AG20443 (cell line): ENCODE measurements at regions not wholly inside any gene's neighbourhood (a gene's known extent, or its start where the extent isn't known, plus 50 kb on each side); places are given as distances from the start of the nearest gene placed in this dataset.
A peak's percentile ranks its signal among the peaks of the same experiment; 100 is the strongest.

Experiments
- DNase-seq: peaks from one replicate; pipeline ENCODE4 v3.0.0; 2012; ENCODE audit warnings: low spot score, mixed read lengths

- DNase-seq = no peak
Observed at GRCh38 chr21:16751695-16752474, 761.0 kb upstream of the CXADR start.

GRCh38 chr21:16752475-16752857 lies 760.4 kb upstream of the CXADR start:
- DNase-seq = no peak

- no peak for DNase-seq
Observed at GRCh38 chr21:16755061-16755460, 757.8 kb upstream of the CXADR start.

DNA sequence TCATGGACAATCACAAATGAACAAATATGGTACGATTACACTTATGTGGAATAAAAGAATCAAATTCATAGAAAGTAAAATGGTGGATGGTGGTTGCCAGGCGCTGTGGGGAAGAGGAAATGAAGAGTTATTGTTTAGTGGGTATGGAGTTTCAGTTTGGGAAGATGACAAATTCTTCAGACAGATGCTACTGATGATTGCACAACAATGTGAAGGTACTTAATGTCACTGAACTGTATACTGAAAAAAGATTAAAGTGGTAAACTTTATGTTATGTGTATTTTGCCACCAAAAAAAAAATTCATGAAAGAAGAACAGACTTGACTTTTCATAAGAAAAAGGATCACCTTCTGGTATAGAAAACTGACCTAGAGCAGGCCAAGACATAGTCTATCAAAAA lies 745.6 kb upstream of the CXADR start:
- DNase-seq = no peak

DNA sequence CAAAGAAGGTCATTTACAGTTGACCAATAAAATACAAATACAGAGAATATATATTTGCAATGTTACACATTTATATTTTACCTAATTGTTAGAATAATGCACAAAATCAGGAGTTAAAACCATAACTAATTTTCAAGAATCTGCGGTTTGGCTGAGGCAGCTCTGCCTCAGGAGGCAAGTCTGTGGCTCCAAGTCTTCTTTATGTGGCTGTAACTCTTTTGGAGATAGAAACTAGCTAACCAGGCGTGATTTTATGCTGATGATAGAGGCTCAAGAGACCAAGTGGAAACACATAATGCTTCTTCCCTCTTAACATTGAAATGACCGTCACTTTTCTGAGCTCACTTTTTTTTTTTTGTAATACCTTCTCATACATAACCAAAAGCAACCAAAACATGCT lies 744.7 kb upstream of the CXADR start:
- DNase-seq = no peak

GRCh38 chr21:16770266-16770665 lies 742.6 kb upstream of the CXADR start:
- DNase-seq = no peak

DNA sequence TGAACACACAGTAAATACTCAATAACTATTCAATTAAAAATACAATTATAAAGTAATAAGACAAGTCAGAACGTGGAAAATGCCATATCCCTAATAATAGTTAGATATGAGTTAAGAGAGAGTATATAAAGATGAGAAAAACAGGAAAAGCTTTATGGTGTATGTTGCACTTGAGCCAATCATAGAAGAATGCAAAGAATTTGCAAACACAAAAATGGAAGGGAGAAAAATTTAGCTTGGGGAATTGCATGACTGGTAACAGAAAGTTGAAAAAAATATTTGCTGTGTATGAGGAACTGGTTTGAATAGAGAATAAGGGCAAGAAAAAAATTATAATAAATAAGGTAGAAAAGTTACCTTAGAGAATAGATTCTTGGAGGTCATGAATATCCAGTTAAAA lies 739.6 kb upstream of the CXADR start:
- peak; percentile 22 for DNase-seq

GRCh38 chr21:16775076-16775475 lies 737.8 kb upstream of the CXADR start:
- DNase-seq = no peak

GRCh38 chr21:16777041-16777720 lies 735.7 kb upstream of the CXADR start:
- no peak for DNase-seq

- DNase-seq = no peak
Observed at GRCh38 chr21:16788584-16788983, 724.3 kb upstream of the CXADR start.

- no peak for DNase-seq
Observed at GRCh38 chr21:16789636-16790035, 723.2 kb upstream of the CXADR start.

DNA sequence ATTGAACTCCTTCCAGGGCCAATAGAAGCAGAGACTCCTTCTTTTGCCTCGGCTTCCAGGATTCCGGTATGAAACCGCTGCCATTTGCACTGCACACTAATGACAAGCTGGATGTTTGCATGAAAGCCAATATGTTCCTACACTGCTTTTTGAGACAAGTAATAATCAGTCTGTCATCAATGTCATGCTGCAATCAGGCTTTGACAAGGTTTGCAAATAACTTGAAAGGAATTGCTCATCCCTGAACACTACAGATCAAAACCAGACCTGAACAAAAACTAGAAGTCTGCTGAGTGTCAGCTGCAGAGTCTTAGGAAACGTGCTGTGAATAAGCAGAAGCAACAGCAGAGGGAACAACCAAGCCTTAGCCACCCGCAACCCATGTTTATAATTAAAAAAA lies 720.7 kb upstream of the CXADR start:
- DNase-seq = peak; percentile 21

- DNase-seq = peak; percentile 77
Observed at GRCh38 chr21:16794950-16795349, 717.9 kb upstream of the CXADR start.

- DNase-seq = no peak
Observed at GRCh38 chr21:16796776-16797175, 716.1 kb upstream of the CXADR start.

DNA sequence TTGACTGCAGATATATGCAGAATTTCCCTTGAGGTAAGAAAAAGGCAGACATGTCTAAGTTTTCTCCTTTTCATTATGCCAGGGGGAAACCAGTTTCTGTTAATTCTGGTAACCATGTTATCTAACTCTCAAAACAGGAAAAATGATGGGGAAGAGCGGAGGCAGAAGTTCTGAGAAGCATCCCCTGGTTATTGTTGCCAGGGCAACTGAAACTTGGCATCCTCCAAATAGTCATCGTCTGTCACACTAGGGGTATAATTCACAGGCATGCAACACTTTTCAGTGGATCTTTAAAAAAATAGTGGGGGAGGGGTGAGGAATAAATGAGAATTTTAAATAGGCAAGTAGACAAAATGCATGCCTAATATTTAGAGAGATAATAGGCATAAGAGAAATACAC lies 715.3 kb upstream of the CXADR start:
- no peak for DNase-seq

GRCh38 chr21:16797966-16798365 lies 714.9 kb upstream of the CXADR start:
- DNase-seq = no peak

DNA sequence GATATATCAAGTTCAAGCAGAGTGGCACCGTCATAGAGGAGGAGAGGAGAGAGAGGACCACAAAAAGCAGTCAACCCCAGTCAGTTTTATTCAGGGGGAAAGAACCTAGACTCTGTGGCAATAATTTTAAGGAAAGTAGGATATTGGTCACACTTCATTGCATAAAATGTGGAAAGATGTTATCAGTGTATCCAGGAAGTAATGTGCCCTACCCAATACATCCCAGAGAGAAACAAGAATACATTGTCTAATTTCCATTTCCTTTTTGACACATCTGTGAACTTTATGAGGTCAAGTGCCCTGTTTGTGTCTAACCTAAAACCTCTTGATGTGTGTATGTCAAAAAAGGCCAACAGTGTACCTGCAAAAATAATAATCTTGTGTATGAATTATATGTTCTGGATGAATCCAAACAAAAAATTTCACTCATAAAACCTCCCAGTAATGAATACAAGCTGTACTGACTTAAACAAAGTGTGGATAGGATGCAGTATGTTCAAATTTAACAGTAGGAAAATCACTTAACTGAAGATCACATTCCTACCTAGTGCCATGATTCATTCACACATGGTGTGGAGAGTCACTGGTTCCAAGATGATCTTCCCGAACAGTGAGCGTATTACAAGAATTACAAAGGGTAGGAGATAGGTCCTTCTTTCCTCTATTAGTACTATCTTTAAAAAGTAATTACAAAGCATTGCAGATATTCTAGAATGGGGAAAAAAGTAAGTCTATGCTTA lies 712.1 kb upstream of the CXADR start:
- DNase-seq = no peak

GRCh38 chr21:16811011-16811410 lies 701.8 kb upstream of the CXADR start:
- no peak for DNase-seq

DNA sequence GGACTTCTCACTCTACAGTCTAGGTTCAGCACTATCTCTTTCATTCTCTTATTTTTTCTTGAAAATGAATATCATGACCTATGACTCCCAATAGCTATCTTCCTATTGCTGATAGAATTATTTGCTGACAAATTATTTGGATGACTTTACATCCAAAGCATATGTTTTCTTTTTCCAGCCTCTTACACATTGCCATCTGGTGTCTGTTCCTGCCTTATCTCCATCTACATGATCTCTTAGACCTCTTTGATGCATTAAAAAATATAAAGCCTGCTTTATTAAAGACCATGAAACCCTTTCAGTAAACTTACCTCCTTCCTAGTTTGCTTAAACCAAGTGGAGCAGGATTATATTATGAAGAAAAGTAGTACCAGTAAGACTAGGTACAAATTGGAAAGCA lies 700.9 kb upstream of the CXADR start:
- DNase-seq = no peak

DNA sequence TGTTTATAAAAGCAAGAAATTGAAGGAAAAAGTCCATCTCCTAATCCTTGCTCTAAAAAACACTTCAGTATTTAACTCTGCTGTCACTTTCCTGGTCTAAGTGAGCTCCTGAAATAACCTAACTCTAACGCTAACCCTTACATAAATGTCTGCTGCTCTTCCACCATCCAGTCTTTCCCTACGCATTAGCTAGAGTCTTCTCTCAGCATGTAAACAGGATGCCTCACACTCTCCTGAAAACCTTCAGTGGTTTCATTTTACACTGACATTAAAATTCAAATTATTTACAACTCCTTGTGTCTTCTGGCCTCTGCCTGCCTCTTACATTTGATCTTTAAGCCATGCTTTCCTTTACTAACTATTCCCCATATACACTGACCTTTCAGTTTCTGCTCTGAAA lies 697.6 kb upstream of the CXADR start:
- no peak for DNase-seq

GRCh38 chr21:16821588-16821987 lies 691.3 kb upstream of the CXADR start:
- peak; percentile 35 for DNase-seq

GRCh38 chr21:16829532-16829931 lies 683.3 kb upstream of the CXADR start:
- no peak for DNase-seq

DNA sequence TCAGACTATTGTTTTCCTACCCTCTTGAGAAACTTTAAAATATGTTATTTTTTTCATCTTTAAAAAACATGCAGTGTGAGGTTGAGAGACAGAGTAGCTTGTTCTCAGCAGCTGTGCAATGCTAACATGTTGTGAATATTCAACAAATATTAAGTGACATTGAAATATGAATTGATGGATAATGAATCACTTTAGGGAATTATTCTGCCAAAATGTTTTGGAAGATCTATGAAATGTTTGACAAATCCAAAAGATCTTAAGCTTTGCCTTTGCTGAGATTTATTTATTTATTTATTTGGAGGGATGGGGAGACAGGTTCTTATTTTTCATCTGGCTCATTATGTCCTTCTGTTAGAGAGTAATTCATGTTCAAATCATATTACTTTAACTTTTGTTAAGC lies 680.1 kb upstream of the CXADR start:
- no peak for DNase-seq
